ENCODE measurements at regions not wholly inside any gene's neighbourhood (a gene's known extent, or its start where the extent isn't known, plus 50 kb on each side); places are given as distances from the start of the nearest gene placed in this dataset.

DNA sequence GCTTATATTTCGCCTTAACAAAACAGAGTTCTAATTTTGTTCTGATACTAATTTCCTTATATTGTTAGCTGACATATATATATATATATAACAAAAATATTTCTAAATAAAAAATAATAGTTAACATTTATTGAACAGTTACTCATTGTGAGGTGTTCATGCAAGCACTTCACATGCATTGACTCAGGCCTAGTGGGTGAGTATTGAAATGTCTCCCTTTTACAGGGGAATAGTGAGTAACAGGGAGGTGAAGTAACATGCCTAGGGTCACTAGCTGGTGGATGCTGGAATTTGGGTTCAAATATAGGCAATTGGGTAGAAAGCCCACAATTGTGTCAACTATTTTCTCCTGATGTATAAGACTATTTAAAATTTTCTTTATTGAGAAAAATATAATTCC, 102.6 kb upstream of the ZPLD1 start:
- 0 out of 2 replicates have a peak, but pooled peaks cover 3% of the 10 kb centered on the region for H3K9me2 ChIP-seq (replicated peaks; ENCODE audit: insufficient read depth, low read length)
- H3K27ac ChIP-seq (ENCODE audit: low read length): no peak overlapping the region
- H3K9ac ChIP-seq (ENCODE audit: low read length): no peak overlapping the region
- TF ChIP-seq EZH2 (optimal IDR thresholded peaks at IDR 0.05; ENCODE audit: low read depth, low read length) (no peak), EZH2phosphoT487 (IDR thresholded peaks at IDR 0.05; ENCODE audit: low read length) (no peak)
- TF ChIP-seq, protein P1, sequence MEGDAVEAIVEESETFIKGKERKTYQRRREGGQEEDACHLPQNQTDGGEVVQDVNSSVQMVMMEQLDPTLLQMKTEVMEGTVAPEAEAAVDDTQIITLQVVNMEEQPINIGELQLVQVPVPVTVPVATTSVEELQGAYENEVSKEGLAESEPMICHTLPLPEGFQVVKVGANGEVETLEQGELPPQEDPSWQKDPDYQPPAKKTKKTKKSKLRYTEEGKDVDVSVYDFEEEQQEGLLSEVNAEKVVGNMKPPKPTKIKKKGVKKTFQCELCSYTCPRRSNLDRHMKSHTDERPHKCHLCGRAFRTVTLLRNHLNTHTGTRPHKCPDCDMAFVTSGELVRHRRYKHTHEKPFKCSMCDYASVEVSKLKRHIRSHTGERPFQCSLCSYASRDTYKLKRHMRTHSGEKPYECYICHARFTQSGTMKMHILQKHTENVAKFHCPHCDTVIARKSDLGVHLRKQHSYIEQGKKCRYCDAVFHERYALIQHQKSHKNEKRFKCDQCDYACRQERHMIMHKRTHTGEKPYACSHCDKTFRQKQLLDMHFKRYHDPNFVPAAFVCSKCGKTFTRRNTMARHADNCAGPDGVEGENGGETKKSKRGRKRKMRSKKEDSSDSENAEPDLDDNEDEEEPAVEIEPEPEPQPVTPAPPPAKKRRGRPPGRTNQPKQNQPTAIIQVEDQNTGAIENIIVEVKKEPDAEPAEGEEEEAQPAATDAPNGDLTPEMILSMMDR (IDR thresholded peaks at IDR 0.05; ENCODE audit: low read length): no peak
- H3K9me3 ChIP-seq (replicated peaks; ENCODE audit: insufficient read depth, low read length): no peaks in the 10 kb centered on the region
- no peaks in the 10 kb centered on the region for H3K4me1 ChIP-seq (ENCODE audit: low read length)
- no peak for DNase-seq
- H4K20me1 ChIP-seq (ENCODE audit: insufficient read depth, low read length): no peaks in the 10 kb centered on the region
- no peak overlapping the region for H3K4me2 ChIP-seq (ENCODE audit: low read depth, low read length)
- H3K36me3 ChIP-seq (replicated peaks; ENCODE audit: insufficient read depth, low read length): no peaks in the 10 kb centered on the region
- H3K79me2 ChIP-seq (ENCODE audit: low read length): no peaks in the 10 kb centered on the region
- H2AFZ ChIP-seq (ENCODE audit: low read length): no peak overlapping the region
- no peaks in the 10 kb centered on the region for H3K27me3 ChIP-seq (replicated peaks; ENCODE audit: insufficient read depth, low read length)
- H3F3A ChIP-seq (ENCODE audit: insufficient read depth, low read length): no peaks in the 10 kb centered on the region
- H3K4me3 ChIP-seq (ENCODE audit: low read length): no peak overlapping the region

DNA sequence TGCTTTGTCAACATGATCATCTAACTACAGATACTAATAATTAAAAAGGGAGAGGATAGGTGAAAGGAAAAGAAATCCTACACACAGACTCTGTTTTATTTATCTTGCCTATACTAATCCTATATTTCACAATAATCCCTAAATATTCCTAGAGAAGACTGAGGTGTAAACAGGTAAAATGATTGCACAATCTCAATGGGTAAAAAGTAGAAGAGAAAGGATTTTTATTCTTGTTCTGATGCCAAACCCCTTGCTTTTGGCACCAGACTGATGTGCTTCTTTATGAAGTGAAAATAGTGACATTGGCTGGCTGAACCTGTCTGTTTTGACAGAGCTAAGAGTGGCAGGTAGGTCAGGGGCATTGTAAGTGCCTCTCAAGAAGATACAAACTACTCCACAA, 101.9 kb upstream of the ZPLD1 start:
- H3F3A ChIP-seq (ENCODE audit: insufficient read depth, low read length): no peaks in the 10 kb centered on the region
- H2AFZ ChIP-seq (ENCODE audit: low read length): no peak overlapping the region
- H3K9me3 ChIP-seq (replicated peaks; ENCODE audit: insufficient read depth, low read length): no peaks in the 10 kb centered on the region
- H3K79me2 ChIP-seq (ENCODE audit: low read length): no peaks in the 10 kb centered on the region
- H3K27me3 ChIP-seq (replicated peaks; ENCODE audit: insufficient read depth, low read length): no peaks in the 10 kb centered on the region
- H3K9ac ChIP-seq (ENCODE audit: low read length): no peak overlapping the region
- DNase-seq: no peak
- H3K9me2 ChIP-seq (replicated peaks; ENCODE audit: insufficient read depth, low read length): 0 out of 2 replicates have a peak, but pooled peaks cover 3% of the 10 kb centered on the region
- no peak overlapping the region for H3K27ac ChIP-seq (ENCODE audit: low read length)
- H3K4me1 ChIP-seq (ENCODE audit: low read length): no peaks in the 10 kb centered on the region
- no peak overlapping the region for H3K4me3 ChIP-seq (ENCODE audit: low read length)
- H4K20me1 ChIP-seq (ENCODE audit: insufficient read depth, low read length): no peaks in the 10 kb centered on the region
- H3K36me3 ChIP-seq (replicated peaks; ENCODE audit: insufficient read depth, low read length): no peaks in the 10 kb centered on the region
- TF ChIP-seq, protein P1 (IDR thresholded peaks at IDR 0.05; ENCODE audit: low read length): no peak
- no peak for TF ChIP-seq EZH2 (optimal IDR thresholded peaks at IDR 0.05; ENCODE audit: low read depth, low read length)
- no peak for TF ChIP-seq EZH2phosphoT487 (IDR thresholded peaks at IDR 0.05; ENCODE audit: low read length)
- no peak overlapping the region for H3K4me2 ChIP-seq (ENCODE audit: low read depth, low read length)

DNA sequence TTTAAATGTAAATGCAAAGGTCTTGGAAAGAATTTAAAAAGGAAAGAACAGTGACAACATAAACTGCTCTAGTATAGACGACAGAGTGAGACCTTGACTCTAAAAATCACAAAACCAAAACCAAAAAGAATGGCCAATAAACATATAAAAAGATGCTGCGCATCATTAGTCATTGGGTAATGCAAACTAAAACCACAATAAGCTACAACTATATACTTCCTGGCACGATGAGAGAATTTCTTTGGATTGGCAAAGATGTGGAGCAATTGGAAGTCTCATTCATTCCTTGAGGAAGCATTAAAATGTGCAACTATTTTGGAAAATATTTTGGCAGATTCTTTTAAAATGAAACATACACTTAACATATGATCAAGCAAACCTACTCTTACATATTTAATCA, 98.7 kb upstream of the ZPLD1 start:
- TF ChIP-seq EZH2phosphoT487 (IDR thresholded peaks at IDR 0.05; ENCODE audit: low read length): no peak
- TF ChIP-seq EZH2 (optimal IDR thresholded peaks at IDR 0.05; ENCODE audit: low read depth, low read length): no peak
- TF ChIP-seq, protein P1 (IDR thresholded peaks at IDR 0.05; ENCODE audit: low read length): no peak
- Histone ChIP-seq H3K4me3 (ENCODE audit: low read length) (no peak overlapping the region), H3K9me3 (replicated peaks; ENCODE audit: insufficient read depth, low read length) (no peaks in the 10 kb centered on the region), H3K9me2 (replicated peaks; ENCODE audit: insufficient read depth, low read length) (0 out of 2 replicates have a peak, but pooled peaks cover 3% of the 10 kb centered on the region), H3K9ac (ENCODE audit: low read length) (no peak overlapping the region), H4K20me1 (ENCODE audit: insufficient read depth, low read length) (no peaks in the 10 kb centered on the region), H3K27me3 (replicated peaks; ENCODE audit: insufficient read depth, low read length) (no peaks in the 10 kb centered on the region), H3K4me1 (ENCODE audit: low read length) (no peaks in the 10 kb centered on the region), H3K27ac (ENCODE audit: low read length) (no peak overlapping the region), H3K36me3 (replicated peaks; ENCODE audit: insufficient read depth, low read length) (no peaks in the 10 kb centered on the region), H2AFZ (ENCODE audit: low read length) (no peak overlapping the region), H3K79me2 (ENCODE audit: low read length) (no peaks in the 10 kb centered on the region), H3K4me2 (ENCODE audit: low read depth, low read length) (no peak overlapping the region), H3F3A (ENCODE audit: insufficient read depth, low read length) (no peaks in the 10 kb centered on the region)
- DNase-seq: no peak

Measured in MM.1S (cell line).